ENCODE measurements at regions not wholly inside any gene's neighbourhood (a gene's known extent, or its start where the extent isn't known, plus 50 kb on each side); places are given as distances from the start of the nearest gene placed in this dataset.

DNA sequence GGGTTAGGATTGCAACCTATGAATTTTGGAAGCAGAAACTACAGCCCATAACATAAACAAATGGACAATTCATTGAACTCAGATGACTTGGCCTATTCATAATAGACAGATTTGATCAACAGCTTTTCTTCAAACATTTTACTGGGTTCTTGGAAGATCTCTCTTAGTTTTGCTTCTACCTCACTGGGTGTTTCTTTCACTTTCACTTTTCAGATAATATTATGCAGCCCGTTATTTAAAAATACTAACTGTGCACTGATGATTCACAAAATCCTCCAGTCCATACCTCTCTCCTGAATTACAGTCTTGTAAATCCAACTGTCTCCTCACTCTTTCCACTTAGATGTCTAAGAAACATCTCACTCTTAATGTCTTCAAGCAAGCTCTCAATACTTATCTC lies 183.5 kb upstream of the IRX1 start:
- no peak overlapping the region for H3K4me3 Mint-ChIP-seq (ENCODE audit: low read depth)

DNA sequence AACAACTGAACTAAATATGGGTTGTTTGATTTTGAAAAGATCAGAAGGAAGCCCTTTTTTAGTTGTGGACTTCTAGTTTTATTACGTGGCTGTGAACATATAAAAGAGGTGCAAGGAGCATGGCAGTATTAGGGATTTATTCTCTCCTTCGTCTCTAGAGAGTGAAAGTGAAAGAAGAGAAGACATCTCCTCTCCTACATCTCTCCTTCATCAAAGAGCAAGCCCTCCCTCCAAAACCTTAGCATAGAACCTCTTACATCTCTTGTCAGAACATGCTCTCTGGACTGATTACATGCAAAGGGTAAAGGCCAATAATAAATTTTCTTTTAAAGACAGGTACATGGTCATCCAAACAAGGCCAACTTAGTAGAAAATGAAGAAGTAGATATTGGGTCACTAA lies 184.3 kb upstream of the IRX1 start:
- DNase-seq (ENCODE audit: low spot score) = no peak
- no peaks in the 10 kb centered on the region for H3K36me3 Mint-ChIP-seq (ENCODE audit: low read depth)
- no peak overlapping the region for H3K27ac Mint-ChIP-seq
- H3K27me3 Mint-ChIP-seq (ENCODE audit: low read depth) = no peaks in the 10 kb centered on the region
- no peak overlapping the region for H3K4me3 Mint-ChIP-seq (ENCODE audit: low read depth)
- intact Hi-C loops (cut with micrococcal nuclease) = no loop called here
- H3K4me1 Mint-ChIP-seq (ENCODE audit: low read depth) = no peaks in the 10 kb centered on the region
- H3K9me3 Mint-ChIP-seq = peaks cover 42% of the 10 kb centered on the region

More for the DNA sequence above, 183.5 kb upstream of the IRX1 start:
- Mint-ChIP-seq H3K27me3 (ENCODE audit: low read depth) (no peaks in the 10 kb centered on the region), H3K27ac (no peak overlapping the region), H3K36me3 (ENCODE audit: low read depth) (no peaks in the 10 kb centered on the region), H3K9me3 (peaks cover 36% of the 10 kb centered on the region), H3K4me1 (ENCODE audit: low read depth) (no peaks in the 10 kb centered on the region)
- intact Hi-C loops (cut with micrococcal nuclease) = no loop called here
- DNase-seq (ENCODE audit: low spot score) = no peak

DNA sequence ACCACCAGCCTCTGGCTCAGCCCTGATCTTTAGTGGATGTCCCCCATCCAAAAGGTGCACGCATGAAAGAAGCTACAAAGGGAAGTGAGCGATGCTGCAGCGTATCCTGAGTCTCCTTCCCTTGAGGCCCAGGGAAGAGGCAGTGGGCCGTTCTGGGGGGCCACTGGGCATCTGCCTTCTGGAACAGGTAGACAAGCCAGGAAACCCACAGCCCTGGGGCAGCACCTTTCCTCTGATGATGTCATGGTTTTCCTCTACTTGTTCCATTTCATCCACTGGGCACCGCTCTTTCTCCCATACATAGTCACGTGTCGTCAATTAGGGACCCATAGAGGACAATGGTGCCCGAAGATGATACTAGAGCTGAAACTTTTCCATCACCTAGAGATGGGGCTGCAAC lies 194.0 kb upstream of the IRX1 start:
- no peaks in the 10 kb centered on the region for H3K36me3 Mint-ChIP-seq (ENCODE audit: low read depth)

DNA sequence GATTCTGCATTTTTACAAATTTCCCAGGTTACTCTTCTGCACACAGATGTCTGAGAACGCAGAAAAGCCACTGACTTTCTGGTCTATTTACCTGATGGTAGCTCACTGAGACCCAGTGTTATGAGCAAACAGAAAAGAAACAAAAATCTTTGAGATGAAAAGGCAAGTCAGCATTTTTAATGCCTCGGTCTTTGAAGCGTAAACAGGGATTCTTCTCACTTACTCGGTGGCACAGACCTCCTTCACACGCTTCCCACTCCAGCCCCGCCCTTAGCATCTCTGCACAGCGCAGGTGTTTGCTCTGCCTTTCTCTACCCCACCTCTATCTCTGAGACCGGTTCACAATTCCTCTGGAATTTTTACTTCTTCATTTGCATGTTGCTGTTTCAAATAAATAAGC lies 195.0 kb upstream of the IRX1 start:
- no peaks in the 10 kb centered on the region for H3K36me3 Mint-ChIP-seq (ENCODE audit: low read depth)
- H3K9me3 Mint-ChIP-seq = peaks cover 19% of the 10 kb centered on the region
- no peak overlapping the region for H3K4me3 Mint-ChIP-seq (ENCODE audit: low read depth)
- no peak for DNase-seq (ENCODE audit: low spot score)
- no peak overlapping the region for H3K27ac Mint-ChIP-seq
- H3K4me1 Mint-ChIP-seq (ENCODE audit: low read depth) = no peaks in the 10 kb centered on the region
- intact Hi-C loops (cut with micrococcal nuclease) = no loop called here
- no peaks in the 10 kb centered on the region for H3K27me3 Mint-ChIP-seq (ENCODE audit: low read depth)

More for the DNA sequence above, 194.0 kb upstream of the IRX1 start:
- H3K4me1 Mint-ChIP-seq (ENCODE audit: low read depth) = no peaks in the 10 kb centered on the region
- peaks cover 26% of the 10 kb centered on the region for H3K9me3 Mint-ChIP-seq
- intact Hi-C loops (cut with micrococcal nuclease) = no loop called here
- H3K27me3 Mint-ChIP-seq (ENCODE audit: low read depth) = no peaks in the 10 kb centered on the region
- DNase-seq (ENCODE audit: low spot score) = no peak
- H3K27ac Mint-ChIP-seq = no peak overlapping the region
- H3K4me3 Mint-ChIP-seq (ENCODE audit: low read depth) = no peak overlapping the region

DNA sequence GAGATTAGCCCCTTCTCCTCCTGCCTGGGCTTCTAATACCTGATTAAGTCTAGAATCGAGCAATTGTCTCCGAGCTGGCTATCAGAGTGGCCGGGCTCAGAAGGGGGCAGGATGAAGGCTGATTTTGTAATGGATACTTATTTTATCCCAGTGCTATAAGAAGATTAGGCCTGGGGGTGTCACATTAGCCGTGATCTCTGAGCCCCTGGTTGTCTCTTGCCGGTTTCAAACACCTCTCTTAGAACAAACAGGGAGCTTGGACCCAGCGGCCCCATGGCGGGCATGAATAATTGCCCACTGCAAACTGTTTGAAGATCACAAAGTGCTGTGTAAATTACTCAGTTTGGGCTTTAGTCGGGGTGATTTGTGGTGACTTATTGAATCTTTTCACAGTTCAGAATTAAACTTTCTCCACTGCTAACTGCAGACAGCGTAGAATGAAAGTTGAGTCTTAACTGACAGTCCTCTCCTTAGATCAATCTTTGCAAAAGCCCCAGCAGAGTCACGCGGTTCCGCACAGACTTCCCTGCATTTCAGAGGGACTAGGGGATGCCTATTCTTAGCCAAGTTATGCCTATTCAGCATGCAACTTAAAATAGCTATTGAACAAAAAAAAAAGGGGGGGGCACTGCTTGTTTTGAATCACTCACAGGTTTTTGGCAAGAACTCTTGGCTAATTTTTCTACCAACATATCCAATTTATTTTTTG lies 200.6 kb upstream of the IRX1 start:
- no peak for DNase-seq (ENCODE audit: low spot score)
- intact Hi-C loops (cut with micrococcal nuclease) = no loop called here
- Mint-ChIP-seq H3K36me3 (ENCODE audit: low read depth) (no peaks in the 10 kb centered on the region), H3K27ac (no peak overlapping the region), H3K27me3 (ENCODE audit: low read depth) (no peaks in the 10 kb centered on the region), H3K9me3 (peaks cover 30% of the 10 kb centered on the region), H3K4me1 (ENCODE audit: low read depth) (no peaks in the 10 kb centered on the region), H3K4me3 (ENCODE audit: low read depth) (no peak overlapping the region)

DNA sequence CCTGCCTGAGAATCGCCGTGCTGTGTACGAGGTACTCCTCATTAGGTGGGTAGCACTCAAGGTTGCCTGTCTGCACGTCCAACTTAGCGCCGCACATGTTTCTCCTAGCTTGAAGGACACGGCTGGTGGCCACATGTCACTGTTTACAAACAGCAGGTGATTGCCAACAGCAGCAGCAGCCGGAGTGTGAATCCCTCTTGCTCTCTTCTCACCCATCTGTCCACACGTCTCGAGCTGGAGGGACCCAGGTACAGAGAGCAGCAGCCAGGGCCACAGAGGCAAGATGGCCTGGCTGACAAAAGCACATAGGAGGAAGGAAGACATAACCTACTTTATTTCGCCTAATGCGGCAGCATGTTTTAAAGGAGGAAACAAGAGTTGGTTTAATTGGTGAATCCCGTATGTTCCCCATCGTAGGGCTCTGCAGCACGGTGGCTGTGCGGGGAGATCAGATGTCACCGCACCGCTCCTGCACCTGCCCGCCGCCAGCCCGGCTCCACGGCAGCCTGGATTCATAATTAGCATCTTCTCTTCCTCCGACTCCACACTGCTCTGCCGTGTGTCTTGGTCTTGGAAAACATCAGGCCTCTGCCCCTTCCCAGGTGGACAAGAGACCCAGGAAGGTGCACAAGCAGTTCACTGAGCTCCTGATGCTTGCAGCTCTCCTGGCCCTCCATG lies 201.6 kb upstream of the IRX1 start:
- no peak overlapping the region for H3K27ac Mint-ChIP-seq
- no peak for DNase-seq (ENCODE audit: low spot score)
- H3K27me3 Mint-ChIP-seq (ENCODE audit: low read depth) = no peaks in the 10 kb centered on the region
- intact Hi-C loops (cut with micrococcal nuclease) = no loop called here
- H3K9me3 Mint-ChIP-seq = peaks cover 20% of the 10 kb centered on the region
- H3K36me3 Mint-ChIP-seq (ENCODE audit: low read depth) = no peaks in the 10 kb centered on the region
- no peak overlapping the region for H3K4me3 Mint-ChIP-seq (ENCODE audit: low read depth)
- H3K4me1 Mint-ChIP-seq (ENCODE audit: low read depth) = no peaks in the 10 kb centered on the region

DNA sequence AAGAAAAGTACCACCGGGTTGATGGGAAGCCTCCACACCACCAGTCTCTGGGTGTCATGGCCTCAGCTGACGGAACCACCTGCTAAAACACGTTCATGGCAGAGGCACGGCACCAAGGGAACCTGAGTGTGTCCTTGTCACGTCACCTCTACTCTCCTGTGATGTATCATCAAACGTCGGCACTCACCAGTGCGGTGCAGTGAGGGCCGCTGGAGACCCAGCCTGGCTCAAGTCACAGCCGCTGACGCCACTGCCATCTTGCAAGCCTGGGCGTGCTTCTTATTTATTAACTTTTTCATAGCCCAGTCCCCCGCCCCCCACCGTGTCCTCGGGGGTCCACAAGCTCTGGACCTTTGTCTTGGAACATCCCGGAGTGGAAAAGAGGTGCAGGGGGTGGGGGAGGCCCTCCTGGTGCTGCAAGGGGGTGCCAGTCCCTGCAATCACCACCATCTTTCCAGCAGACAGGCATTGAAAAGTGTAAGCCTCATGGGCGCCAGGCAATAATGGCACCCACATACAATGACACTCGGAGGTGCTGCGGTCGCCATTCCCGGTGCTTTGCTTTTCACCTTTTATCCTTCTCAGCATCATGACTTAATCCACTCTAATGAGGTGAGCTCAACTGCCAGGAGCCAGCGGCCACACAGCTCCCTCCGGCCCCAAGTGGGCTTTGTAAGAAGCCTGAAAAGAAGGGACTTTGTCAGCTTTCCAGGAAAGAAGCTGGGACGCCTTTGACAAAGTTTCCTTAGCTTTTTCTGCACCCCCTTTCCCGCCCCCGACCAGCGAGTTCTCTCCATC lies 202.3 kb upstream of the IRX1 start:
- H3K4me1 Mint-ChIP-seq (ENCODE audit: low read depth) = no peaks in the 10 kb centered on the region
- H3K9me3 Mint-ChIP-seq = peaks cover 20% of the 10 kb centered on the region
- no peak for DNase-seq (ENCODE audit: low spot score)
- H3K4me3 Mint-ChIP-seq (ENCODE audit: low read depth) = no peak overlapping the region
- intact Hi-C loops (cut with micrococcal nuclease) = no loop called here
- H3K27ac Mint-ChIP-seq = no peak overlapping the region
- H3K27me3 Mint-ChIP-seq (ENCODE audit: low read depth) = no peaks in the 10 kb centered on the region
- no peaks in the 10 kb centered on the region for H3K36me3 Mint-ChIP-seq (ENCODE audit: low read depth)

DNA sequence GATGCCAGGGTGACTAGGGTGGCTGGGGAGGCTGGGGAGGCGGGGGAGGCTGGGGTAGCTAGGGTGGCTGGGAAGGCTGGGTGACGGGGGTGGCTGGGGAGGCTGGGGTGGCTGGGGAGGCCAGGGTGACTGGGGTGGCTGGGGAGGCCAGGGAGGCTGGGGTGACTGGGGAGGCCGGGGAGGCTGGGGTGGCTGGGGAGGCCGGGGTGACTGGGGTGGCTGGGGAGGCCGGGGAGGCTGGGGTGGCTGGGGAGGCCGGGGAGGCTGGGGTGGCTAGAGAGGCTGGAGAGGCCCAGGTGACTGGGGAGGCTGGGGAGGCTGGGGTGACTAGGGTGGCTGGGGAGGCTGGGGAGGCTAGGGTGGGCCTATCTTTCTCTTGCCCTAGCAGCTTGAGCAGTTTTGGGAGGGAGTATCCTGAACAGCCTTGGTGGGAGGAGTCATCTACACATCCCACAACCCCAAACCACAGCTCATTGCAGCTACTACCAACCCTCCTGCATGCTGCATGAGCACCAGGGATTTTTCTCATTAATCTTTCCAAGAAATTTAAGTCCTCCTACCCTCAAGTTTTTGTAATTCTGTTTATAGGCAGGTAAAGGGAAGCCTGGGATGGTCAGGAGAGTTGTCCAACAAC lies 203.2 kb upstream of the IRX1 start:
- peaks cover 20% of the 10 kb centered on the region for H3K9me3 Mint-ChIP-seq
- no peak for DNase-seq (ENCODE audit: low spot score)
- intact Hi-C loops (cut with micrococcal nuclease) = no loop called here
- no peaks in the 10 kb centered on the region for H3K4me1 Mint-ChIP-seq (ENCODE audit: low read depth)
- H3K27me3 Mint-ChIP-seq (ENCODE audit: low read depth) = no peaks in the 10 kb centered on the region
- H3K36me3 Mint-ChIP-seq (ENCODE audit: low read depth) = no peaks in the 10 kb centered on the region
- H3K4me3 Mint-ChIP-seq (ENCODE audit: low read depth) = no peak overlapping the region
- H3K27ac Mint-ChIP-seq = no peak overlapping the region

DNA sequence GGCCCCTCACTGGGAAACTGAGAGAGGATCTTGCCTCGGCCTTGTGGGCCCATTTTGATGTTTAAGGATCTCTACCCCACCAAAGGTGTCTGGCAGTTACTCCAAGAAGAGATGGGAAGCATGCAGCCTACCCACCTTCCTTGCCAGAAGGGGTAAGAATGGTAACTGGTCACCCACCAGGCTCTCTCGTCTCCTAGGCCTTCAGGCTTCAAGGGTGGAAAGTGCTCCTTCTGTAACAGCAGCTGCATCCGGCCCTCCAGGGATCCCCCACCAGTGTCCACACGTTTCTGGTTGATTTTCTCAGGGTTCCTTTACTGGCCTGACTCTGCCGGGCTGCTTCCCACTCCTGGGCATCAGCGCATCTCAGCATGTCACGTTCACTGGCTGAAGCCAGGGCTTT lies 204.4 kb upstream of the IRX1 start:
- H3K4me1 Mint-ChIP-seq (ENCODE audit: low read depth) = no peaks in the 10 kb centered on the region
- intact Hi-C loops (cut with micrococcal nuclease) = no loop called here
- H3K27ac Mint-ChIP-seq = no peak overlapping the region
- H3K27me3 Mint-ChIP-seq (ENCODE audit: low read depth) = no peaks in the 10 kb centered on the region
- H3K9me3 Mint-ChIP-seq = peaks cover 20% of the 10 kb centered on the region
- DNase-seq (ENCODE audit: low spot score) = no peak
- H3K4me3 Mint-ChIP-seq (ENCODE audit: low read depth) = no peak overlapping the region
- H3K36me3 Mint-ChIP-seq (ENCODE audit: low read depth) = no peaks in the 10 kb centered on the region

DNA sequence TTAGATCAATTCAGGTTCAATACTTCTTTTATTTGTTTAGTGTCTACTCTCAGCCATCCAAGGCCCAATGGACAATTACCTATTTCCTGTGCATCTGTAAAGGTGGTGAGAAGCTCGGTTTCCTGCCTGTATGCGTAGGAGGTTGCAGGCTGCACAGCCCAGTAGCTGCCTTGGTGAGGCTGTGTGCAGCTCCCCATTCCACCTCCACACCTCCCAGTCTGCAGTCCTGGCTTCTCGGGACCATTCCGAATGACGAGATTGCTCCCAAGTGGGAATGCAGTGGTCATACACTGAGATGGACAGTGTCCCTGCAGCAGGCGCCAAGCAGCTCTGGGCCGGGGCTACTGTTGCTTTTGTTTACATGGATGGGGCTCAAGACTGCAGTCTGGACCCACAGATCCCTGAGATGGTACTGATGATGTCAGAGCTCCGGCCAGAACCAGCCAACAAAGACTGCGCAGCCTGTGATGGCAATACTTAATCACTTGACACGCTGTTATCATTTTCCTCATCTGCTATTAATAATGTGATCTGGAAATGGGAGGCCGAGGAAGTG lies 206.1 kb upstream of the IRX1 start:
- H3K36me3 Mint-ChIP-seq (ENCODE audit: low read depth) = no peaks in the 10 kb centered on the region
- no peak overlapping the region for H3K4me3 Mint-ChIP-seq (ENCODE audit: low read depth)
- intact Hi-C loops (cut with micrococcal nuclease) = no loop called here
- no peaks in the 10 kb centered on the region for H3K27me3 Mint-ChIP-seq (ENCODE audit: low read depth)
- H3K27ac Mint-ChIP-seq = no peak overlapping the region
- peaks cover 30% of the 10 kb centered on the region for H3K9me3 Mint-ChIP-seq
- H3K4me1 Mint-ChIP-seq (ENCODE audit: low read depth) = no peaks in the 10 kb centered on the region
- no peak for DNase-seq (ENCODE audit: low spot score)

DNA sequence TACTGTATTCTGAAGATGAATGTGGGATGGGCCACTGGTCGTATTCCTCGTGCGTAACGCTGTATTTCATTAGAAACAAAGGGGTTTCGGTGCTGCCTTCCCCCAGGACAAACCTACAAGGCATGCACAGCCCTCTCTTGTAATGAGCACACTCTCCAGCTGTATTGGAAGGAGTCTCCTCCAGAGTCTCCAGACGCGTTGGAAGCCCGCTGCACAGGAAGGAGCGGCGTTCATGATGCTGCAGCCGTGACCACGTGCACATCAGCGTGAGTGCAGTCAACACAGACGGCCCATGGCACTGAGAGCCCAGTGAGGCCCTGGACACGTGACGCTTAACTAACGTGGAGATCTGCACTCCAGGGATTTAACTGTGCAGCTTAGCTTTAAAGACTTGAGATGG lies 209.0 kb upstream of the IRX1 start:
- no peak for DNase-seq (ENCODE audit: low spot score)
- peaks cover 27% of the 10 kb centered on the region for H3K9me3 Mint-ChIP-seq
- H3K27me3 Mint-ChIP-seq (ENCODE audit: low read depth) = no peaks in the 10 kb centered on the region
- H3K27ac Mint-ChIP-seq = no peak overlapping the region
- intact Hi-C loops (cut with micrococcal nuclease) = no loop called here
- no peaks in the 10 kb centered on the region for H3K36me3 Mint-ChIP-seq (ENCODE audit: low read depth)
- no peaks in the 10 kb centered on the region for H3K4me1 Mint-ChIP-seq (ENCODE audit: low read depth)
- H3K4me3 Mint-ChIP-seq (ENCODE audit: low read depth) = no peak overlapping the region

DNA sequence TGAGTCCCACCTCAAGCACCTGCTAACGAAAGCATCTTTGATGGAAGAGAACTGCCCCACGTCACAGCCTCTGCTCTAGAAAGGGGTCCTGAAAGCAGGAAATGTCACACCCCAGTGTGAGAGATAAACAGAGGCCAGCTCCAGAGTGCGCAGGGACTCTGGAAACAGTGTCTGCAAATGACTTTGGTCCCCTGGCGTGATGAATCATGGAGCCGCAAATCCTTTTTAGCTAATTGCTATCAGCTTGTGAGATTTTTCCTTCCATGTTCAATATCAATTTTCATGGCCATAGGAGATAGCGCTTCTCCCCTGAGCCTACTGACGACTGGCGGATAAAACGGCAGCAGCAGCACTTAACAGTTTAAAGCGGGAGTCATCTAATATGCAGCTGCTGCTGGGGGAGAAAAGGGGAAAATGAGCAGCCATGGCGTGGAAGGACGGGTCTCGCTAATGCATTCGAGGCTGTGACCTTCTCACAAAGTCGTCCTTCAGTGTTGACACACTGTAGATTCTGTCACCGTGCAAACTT lies 209.6 kb upstream of the IRX1 start:
- Mint-ChIP-seq H3K4me1 (ENCODE audit: low read depth) (no peaks in the 10 kb centered on the region), H3K4me3 (ENCODE audit: low read depth) (no peak overlapping the region), H3K27ac (no peak overlapping the region), H3K27me3 (ENCODE audit: low read depth) (no peaks in the 10 kb centered on the region), H3K36me3 (ENCODE audit: low read depth) (no peaks in the 10 kb centered on the region), H3K9me3 (peaks cover 24% of the 10 kb centered on the region)
- intact Hi-C loops (cut with micrococcal nuclease) = no loop called here
- DNase-seq (ENCODE audit: low spot score) = no peak
